HG02759 (cell line): ENCODE measurements at regions not wholly inside any gene's neighbourhood (a gene's known extent, or its start where the extent isn't known, plus 50 kb on each side); places are given as distances from the start of the nearest gene placed in this dataset.

ENCODE experiments used
- ATAC-seq: cut with Tn5 transposase; IDR thresholded peaks from one replicate; pipeline ENCODE4 v1.9.1; 2021; ENCODE audit warnings: mild to moderate bottlenecking, moderate library complexity; ENCODE audit not compliant: unreplicated experiment

GRCh38 chr1:82215853-82216175 lies 415.1 kb downstream of the ADGRL2 start:
- no peak for ATAC-seq

GRCh38 chr1:82215056-82215852 lies 414.5 kb downstream of the ADGRL2 start:
- no peak for ATAC-seq

- ATAC-seq: no peak
Observed at GRCh38 chr1:82214606-82215005, 413.9 kb downstream of the ADGRL2 start.

DNA sequence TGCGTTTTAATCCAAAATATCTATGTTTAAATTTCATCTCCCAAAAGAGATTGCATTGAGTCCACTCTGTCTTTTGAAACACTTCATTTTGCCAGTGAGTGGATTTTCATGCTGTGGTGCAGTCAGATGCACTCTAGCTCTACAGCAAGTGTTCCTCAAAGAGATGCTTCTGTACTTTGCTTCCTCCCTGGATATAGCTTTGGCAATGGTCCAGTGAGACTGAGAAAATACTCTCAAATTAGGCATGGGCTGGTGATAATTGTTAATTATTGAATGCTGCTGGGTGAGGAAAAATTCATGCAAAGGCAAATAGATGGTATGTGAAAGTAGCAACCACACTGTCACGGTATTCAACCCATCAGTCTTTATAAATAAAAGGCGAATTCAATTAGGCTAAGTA lies 396.9 kb downstream of the ADGRL2 start:
- no peak for ATAC-seq

GRCh38 chr1:82195245-82195644 lies 394.5 kb downstream of the ADGRL2 start:
- ATAC-seq: no peak

DNA sequence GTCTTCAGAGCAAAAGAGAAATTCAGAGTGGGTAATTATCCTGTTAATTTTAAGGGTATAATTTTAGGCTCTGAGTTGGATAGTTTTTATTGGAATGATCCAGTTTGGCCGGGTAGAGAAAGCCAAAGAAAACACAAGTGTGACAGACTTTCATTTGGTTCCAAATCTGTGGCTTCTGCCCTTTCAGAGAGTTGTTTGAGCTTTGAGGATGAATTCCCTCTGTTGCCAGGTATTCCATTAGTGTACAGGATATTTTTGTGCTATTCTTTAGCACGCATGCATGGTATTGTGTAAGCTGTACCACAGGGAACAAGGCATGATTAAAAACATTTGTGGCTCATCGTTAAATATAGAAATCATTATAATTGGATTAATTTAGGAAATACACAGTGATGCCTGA lies 384.4 kb downstream of the ADGRL2 start:
- ATAC-seq: no peak

- no peak for ATAC-seq
Observed at GRCh38 chr1:82181846-82182245, 381.1 kb downstream of the ADGRL2 start.

DNA sequence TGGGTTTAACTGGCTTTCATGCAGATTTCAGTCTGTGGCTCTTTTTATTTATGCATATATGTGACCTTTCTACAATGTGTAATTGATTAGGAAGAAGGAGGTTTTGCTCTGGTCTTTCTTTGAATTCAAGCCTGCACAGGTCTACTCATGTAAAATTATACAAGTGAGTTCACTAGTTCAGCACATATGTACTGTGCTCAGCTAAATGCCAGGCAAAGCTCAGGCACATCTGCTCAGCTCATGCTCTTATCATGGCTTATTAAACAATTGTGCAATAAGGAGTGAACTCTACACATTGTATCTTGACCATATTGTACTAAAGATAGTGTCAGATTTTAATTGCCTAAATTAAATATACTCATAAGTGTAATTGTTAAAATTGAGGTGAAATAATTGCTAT lies 378.4 kb downstream of the ADGRL2 start:
- no peak for ATAC-seq

GRCh38 chr1:82177192-82177591 lies 376.5 kb downstream of the ADGRL2 start:
- ATAC-seq: no peak

DNA sequence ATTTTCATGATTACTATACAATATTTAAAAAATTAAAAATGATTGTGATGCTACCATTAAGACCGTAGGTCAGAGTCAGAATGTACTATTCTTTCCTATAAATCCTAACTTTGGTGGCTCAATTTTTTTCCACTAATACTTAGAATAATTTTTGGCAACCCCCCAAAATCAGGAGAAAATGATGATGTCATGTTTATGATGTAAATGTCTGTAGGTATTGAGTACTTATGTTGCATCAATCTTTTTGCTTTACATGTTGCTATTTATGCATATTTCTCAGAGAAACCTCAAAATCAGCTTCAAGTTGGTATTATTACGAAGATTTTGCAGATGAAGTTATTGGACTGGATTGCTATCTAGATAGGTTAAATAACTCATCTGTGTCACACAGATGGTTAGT lies 371.2 kb downstream of the ADGRL2 start:
- no peak for ATAC-seq

GRCh38 chr1:82168482-82168881 lies 367.7 kb downstream of the ADGRL2 start:
- ATAC-seq: no peak

DNA sequence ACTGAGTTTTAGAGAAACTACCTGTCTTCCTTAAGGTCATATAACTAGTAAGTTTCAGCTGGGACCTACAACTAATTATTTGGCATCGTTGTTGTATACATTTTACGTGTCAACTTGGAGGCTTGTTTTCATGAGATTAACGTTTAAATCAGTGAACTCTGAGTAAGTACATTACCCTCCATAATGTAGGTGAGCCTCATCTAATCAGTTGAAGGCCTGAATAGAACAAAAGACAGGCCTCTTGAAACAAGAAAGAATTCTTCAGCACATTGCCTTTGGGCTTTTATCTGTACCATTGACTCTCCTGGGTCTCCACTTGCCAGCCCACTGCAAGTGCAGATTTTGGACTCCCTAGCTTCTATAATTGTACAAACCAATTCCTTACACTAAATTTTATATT lies 364.6 kb downstream of the ADGRL2 start:
- no peak for ATAC-seq

GRCh38 chr1:82162486-82163420 lies 362.0 kb downstream of the ADGRL2 start:
- ATAC-seq: no peak

- ATAC-seq: no peak
Observed at GRCh38 chr1:82161700-82162141, 361.0 kb downstream of the ADGRL2 start.

DNA sequence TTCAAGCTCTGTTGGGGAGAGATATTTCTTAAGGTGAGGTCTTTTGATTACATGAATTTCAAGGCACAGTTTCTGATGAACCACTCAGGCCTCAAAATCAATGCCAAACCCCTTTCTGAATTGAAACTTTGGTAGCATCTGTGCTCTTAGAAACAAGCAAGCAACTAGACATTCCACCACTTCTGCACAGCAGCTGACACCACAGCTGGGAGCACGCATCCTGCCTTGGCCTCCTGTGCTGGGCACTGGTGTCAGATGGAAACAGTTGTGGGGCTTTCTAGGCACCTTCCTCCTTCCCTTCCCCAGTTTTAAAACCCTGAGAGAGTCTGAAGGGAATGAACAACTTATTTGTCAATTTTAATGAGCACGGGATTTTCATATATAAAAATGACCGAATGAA lies 360.2 kb downstream of the ADGRL2 start:
- no peak for ATAC-seq

- no peak for ATAC-seq
Observed at GRCh38 chr1:82160036-82160435, 359.3 kb downstream of the ADGRL2 start.

DNA sequence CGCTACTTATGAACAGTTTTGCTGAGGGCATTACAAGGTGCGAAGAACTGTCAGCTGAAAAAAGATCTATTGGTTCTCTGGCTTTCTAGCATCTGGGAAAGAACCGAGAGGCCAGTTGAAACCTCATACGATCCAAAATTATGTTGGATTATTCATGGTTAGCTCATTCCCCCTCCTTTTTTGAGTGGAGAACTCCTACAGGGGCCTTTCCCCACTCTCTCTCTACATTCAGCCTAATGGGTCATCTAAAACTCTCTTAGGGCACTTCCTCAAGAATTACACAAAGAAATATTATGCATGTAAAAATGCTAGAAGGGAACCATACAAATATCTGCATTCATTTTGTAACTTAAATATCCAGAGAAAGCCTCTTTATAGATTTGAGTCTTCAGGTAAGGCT lies 358.2 kb downstream of the ADGRL2 start:
- no peak for ATAC-seq

DNA sequence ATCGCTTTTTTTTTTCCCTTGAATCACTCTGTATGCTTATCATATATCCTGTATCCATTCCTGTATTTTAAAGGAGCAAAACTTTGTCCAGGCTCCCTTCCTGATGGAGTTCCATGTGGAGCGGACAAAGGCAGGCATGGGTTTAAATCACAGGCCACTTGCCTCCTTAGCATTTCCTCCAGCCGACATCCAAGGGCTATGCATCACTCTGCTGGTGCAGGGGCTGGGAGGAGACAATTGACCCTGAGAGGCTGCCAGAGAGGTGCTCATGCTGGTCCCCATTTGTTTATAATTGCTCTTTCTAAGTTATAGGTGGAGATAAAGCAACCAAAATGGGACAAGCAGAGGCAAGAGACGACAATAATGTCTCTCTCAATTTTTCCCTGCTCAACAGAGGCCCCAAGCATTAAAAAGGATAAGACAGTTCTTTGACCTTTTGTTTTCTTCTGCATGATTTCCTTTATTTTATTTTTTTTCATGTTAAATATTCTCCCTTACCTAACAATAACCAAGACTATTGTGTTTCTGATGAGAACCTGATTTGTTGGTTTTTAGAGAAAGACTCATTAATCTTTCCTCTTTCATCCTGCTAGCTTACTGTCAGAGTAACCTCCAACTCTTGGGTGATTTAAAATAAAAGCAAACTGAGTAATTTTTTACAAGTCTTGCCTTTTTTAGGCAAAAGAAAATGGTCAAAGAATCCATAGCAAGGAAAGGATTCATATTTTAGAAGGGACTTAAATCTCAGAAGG lies 353.7 kb downstream of the ADGRL2 start:
- ATAC-seq: no peak

- ATAC-seq: no peak
Observed at GRCh38 chr1:82153752-82154151, 353.0 kb downstream of the ADGRL2 start.

DNA sequence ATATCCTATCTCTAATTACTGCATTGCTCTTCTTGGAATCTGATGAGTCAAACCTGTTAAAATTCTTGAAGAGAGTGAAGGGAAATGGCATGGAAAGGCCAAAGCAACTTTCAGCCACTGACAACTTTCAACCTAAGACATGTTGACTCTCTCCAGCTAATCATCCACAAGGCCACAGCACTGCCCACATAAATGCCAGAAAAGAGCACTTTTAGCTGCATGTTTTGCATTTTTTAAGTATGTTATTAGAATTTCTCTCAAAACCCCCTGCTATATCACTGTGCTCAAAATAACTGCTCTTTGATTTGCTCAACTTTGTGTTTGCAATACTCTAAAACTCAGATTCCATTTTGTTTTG lies 352.5 kb downstream of the ADGRL2 start:
- peak; percentile 56 for ATAC-seq
